T1000 (cell line): ENCODE measurements at regions not wholly inside any gene's neighbourhood (a gene's known extent, or its start where the extent isn't known, plus 50 kb on each side); places are given as distances from the start of the nearest gene placed in this dataset.
"Not testable (repeated sequence)": the region's sequence is repeated elsewhere in the genome, so short reads cannot be mapped to it uniquely, and the experiment has no call there.

Experiments
- DNase-seq: peaks from one replicate; lab custom pipeline; 2025; ENCODE audit warnings: mixed read lengths; lab: John Stamatoyannopoulos, UW

DNA sequence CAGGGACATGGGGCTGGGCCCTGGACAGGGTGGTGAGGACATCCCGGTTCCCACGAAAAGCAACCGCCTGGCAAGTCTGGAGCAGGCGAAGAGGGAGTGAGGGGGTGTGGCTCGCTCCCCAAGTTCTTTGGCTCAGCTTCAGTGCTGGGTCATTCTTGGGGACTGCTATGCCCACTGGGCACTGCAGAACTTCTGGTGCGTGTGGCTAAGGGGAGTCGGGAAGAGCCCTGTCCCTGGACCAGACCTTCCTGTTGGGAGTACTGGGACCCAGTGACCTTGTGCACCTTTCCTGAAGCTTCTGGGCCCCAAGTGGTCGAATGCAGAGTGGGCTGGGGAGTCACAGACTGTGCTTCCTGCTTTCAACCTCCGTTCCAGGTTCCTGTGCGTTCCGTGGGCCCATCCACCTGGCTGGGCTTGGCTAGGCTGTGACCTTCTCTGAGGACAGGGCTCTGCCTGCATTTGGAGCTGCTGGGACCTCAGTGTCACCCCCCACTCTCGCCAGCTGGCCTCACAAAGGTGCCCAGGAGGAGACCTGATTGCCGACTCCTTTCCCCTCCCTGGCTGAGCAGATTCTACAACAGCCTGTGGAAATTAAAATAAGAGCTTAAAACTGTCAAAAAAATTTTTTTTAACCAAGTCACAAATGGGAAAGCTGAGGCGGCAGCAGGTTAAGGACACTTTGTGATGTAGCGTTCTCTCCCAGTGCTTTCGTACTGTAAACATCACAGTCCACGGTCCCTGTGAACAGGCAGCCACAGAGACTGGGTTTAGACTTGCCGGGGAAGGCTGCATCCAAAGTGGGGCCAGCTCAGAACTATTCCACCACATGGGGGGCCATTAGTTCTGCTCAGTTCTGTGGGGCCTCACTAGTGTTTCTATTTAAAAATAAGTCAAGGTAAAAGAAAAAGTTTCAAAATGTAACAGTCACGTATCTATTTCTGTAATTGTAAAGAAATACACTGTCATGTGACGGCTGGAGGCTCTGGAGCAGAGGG, 63.8 kb upstream of the WNT7B start:
- no peak for DNase-seq

DNA sequence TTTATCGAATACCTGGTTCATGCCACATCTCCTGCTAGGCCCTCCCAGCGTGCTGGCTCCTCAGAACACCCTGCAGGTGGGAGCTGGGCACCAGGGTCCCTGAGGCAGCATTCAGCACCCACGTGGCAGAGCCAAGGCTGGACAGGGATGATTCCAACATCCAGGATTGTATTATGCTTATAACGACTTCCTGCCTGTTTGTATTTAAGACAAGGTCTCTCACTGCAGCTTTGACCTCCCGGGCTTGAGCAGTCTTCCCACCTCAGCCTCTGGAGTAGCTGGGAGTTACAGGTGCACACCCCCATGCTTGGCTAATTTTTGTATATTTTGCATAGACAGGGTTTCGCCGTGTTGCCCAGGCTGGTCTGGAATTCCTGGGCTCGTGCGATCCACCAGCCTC, 64.7 kb upstream of the WNT7B start:
- DNase-seq = no peak

DNA sequence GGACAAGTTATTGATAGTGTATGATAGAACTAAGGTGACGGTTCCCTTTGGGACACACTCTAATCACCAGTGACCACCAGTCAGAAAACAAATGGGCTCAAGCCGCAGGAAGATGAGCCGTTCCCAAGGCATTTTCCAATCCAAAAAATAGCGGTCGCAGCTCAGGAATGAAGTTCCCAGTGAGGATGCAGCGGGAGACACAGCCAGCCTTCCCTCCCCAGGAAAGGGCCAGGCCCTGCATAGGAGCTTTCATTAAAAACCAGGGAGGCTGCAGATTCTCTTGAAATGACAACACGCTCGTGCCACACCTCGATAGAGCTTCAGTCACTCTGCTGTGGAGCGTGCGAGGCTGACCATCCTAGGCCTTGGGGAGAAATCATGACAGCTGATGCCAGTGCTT, 65.8 kb upstream of the WNT7B start:
- no peak for DNase-seq

DNA sequence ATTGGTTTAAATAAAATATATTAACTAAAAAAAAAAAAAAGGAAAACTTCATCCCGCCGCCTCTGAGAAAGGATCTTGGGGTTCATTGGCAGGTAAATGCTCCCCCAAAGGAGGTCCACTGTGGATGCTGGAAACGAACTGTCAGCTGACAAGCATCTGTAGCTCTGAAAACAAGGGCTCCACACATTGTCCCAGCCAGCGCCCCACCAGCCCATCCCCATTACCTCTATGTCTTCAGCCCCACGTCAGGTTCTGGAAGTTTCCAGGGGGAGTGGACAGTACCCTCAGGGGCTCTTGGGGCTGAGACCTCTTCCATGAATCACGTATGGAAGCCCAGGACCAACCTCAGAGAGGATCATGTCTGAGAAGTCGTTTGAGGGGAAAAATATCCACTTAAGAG, 66.4 kb upstream of the WNT7B start:
- DNase-seq = no peak

DNA sequence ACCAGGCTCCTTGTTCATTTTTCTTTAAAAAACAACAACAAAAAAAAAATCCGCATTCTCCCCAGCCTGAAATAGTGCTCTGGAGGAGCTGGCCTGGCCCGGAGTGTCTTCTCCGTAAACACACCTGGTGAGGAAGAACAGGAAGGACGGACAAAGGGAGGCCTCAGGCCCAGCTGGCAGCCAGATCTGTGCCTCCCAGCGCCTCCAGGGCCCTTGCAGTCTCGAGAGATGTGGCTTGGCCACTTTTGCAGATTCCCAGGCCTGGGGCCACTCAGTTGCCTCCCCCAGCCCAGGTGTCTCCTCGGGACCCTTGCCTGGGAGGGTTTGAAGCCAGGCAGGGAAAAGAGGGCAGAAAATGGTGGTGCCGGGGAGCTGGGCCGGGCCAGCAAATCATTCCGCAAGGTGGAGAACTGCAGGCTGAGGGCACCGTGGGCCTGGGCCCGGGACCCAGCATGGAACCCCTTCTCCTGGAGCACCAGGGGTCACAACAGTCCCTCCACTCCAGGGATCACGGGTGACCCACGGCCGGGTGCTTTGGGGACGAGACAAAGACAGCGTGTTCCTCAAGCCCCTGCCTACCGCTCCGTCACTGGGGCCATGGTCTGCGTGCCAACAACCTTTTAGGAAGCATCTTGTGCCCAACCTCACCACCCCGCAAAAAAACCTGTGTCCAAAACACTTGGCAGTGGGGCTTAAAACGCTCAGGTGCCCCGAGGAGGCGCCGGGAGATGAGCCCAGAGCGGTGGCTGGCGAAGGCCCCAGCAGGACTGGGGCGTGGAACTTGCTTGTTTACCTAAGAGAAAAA, 67.1 kb upstream of the WNT7B start:
- no peak for DNase-seq

DNA sequence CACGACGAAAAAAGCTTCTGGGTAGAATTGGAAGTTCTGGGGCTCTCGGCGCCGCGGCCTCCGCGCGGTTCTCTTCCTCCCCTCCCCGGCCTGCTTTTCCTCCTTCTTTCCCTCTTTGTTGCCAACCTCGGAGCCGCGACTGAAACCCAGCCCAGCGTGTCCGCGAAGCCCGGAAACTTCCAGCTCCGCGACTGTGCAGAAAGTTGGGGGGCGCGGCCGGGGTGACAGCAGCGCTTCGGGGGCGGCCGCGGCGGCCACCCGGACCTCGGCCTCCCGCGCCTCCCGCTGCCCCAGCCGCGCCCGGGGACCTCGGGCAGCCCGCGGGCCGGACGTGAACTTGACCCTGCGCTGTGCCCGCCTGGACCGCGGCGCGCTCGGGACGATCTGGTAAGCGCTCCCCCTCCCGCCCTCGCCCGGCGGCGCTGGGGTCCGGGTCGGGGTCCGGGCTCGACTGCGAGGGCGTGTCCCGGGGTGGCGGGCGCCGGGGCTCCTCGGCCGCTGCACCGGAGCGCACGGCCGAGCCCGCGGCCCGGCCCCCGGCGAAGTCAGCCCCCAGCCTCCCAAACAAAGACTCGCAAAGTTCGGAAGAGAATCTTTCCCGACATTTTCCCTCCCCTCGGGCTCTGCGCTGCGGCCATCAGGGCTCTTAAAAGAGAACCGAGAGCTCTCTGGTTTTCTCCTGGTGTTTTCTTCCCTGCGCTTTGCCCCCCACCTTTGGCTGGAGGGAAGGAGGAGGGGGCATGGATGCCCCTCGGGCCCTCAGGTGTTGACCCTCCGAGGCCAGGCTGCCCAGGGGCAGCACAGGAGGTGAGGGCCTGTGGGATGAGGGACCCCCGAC, 67.9 kb upstream of the WNT7B start:
- DNase-seq = no peak

DNA sequence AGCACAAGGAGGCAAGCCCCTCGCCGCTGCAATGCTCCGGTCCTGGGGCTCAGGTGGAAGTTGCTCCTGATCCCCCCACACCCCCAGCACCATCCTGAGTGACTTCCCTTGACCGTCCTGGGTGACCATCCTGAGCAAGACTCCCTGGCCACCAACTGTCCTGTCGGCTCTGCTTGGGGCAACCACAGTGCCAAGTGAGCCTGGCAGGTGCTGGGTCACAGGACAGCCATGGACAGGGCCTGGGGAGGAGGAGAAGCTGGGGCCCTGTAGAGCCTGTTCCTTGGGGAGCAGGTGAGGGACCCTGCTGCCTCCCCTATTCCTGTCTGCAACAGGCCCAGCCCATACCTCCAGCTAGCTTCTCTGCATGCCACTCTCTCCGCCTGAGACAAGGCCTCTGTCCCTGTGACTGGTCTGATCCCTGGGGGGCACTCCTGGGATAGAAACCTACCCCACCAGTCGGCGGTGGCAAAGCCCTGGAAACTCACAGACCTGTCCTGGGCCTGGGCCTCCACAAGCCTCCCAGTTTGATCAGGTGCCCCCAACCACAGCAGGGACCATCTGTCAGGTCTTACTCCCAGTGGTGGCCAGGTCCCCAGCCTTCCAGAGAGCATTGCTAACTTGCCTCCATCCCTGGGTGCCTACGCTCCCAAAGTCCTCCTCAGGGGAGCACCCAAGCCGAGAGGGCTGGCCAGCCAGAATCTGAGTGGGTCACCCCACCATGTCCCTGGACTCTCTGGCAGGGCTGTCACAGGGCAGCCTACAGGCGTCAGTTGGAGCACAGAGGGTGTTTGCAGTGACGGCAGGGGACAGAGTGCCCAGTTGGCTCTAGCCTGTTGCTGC, 68.7 kb upstream of the WNT7B start:
- no peak for DNase-seq

DNA sequence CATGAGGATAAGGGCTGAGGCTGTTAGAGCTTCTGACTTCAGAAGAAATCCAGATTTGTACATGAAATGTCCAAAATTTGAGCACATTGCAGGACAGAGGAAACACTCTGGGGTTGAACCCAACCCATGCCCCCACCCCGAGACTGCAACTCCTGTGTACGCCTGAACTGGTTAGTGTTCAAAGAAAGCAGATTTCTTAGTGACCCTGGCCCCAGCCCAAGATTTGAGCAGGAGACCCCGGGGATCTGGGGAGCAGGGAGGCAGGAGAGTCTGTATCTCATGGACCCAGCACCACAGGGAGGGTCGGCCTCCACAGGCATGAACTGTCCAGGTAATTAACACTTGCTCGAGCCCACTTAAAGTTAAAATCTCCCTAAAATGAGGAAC, 69.3 kb upstream of the WNT7B start:
- DNase-seq = no peak

DNA sequence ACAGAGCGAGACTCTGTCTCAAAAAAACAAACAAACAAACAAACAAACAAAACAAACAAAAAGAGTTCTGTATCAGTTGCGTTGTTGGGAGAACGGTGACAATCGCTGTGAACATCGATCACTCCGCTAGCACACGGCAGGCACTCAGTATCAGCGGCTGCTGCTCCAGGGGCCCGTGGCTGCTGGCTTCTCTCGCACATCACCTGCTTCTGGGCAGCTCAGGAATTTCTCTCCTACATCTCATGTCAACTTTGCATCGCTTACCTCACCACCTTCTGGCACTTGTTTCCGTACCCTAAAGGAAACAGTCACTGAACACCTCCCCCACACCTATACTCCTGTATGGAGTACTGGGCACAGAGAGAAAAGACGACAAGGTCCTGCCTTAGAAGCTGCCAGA, 70.3 kb upstream of the WNT7B start:
- no peak for DNase-seq

DNA sequence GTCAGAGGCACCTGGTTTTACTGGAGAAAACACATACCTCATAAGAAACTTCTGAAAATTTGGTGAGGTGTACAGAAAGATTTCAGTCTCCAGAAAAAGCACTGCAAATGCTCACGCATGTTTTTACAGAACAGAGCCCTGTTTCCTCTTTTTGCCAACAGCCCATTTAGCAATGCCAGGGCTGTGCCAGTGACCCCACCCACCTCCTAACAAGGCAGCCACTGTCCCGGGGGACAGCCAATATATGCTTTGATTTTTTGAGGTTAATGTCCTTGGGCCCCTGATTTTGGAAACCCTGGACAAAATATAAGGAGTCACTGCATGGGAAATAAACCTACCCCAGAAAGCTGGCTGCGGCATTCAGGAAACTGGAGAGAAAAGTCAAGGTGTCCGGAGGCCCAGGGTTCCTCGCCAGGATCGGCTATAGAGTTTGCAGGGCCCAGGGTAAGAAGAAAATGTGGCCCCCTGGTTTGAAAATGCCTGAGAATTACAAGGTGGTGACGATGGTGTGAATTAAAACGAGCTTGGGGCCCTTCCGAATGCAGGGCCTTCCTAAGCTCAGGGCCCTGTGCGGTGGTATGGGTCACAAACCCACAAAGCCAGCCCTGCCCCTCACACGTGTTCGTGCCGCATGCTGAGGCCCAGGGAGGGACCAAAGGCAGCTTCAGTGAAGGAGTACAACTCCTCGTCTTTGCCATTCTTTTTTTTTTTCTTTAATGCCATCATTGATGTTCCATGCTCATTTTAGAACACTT, 71.1 kb upstream of the WNT7B start:
- no peak for DNase-seq

DNA sequence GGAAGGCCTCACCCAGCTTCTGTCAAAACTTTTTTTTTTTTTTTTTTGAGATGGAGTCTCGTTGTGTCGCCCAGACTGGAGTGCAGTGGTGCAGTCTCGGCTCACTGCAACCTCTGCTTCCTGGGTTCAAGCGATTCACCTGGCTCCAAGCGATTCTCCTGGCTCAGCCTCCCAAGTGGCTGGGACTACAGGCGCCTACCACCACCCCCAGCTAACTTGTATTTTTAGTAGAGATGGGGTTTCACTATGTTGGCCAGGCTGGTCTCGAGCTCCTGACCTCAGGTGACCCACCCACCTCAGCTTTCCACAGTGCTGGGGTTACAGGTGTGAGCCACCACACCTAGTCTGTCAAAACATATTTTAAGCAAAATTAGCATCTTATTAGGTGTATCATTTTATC, 71.7 kb upstream of the WNT7B start:
- not testable (repeated sequence) for DNase-seq

DNA sequence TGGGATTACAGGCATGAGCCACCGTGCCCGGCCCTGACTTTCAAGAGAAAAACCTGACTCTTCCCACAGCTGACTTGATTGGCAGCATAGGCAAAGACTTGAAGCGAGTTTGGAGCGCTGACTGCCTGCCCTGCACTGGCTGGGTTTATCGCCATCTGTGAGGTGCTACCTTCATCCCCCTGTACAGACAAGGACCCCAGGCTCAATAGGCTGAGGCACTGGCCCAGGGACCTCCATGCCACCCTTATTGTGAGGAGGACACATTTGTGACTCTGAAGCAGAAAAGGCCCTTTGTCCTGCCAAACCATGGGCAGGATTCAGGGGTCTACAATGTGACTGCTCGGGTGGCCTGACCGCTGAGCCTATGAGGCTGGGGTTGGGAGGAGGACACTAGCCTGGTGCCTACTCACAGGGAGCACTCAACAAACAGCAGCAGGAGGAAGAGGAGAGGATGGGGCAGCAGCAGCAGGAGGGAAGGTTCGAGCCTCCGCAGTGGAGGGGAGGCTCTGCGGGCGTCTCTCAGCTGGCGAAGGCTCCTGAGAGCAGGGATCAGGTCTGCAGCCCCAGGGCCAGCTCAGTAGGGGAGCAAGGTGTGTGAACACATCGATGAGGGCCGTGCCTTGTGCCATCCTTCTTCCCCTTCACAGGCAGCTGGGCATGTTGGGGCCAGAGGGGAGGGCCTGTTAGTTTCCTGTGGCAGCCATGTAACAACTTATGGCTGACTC, 72.9 kb upstream of the WNT7B start:
- DNase-seq = no peak

DNA sequence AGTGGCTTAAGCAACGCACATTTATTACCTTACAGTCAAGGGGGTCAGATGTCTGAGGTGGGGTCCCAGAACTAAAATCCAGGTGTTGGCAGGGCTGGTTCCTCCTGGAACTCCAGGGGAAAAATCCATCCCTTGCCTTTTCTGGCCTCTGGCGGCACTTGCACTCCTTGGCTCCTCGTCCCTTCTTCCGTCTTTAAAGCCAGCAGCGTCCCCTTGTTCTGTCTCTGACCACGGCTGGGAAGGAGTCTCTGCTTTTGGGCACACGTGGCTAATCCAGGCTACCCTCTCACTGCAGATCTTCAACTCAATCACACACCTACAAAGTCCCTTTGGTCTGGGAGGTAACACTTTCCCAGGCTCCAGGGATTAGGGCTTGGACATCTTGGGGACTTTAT, 73.5 kb upstream of the WNT7B start:
- DNase-seq = no peak

DNA sequence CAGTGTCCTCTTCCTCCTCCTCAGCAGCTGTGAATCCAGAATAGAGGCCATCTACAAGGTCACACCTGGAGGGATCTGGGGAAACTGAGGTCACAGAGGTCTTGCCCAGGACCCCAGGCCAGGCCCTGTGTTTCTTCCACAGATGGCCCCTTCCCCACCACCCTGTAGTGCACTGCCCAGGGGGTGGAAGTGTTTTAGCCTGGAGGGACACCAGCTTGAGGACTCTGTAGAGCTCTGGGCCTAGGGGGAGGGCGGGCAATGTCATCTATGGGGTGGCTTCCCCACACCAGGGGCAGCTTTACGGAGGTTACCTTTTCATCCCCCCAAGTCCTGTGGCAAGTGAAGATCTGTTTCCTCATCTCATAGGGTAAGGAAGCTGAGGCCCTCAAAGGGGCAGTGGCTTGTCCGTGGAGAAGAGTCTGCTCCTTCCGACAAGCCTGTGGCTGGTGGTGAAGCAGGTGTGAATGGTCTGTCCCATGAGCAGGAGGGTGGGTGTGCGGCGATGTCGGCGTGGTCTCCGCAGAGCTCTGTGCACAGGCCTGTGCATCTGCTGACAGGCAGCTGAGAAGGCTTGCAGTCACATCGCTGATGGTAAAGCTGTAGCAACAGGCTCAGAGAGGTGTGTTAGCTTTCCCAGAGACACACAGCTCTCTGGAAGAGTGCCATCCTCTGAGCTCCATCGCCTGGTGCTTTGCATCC, 74.1 kb upstream of the WNT7B start:
- DNase-seq = no peak

DNA sequence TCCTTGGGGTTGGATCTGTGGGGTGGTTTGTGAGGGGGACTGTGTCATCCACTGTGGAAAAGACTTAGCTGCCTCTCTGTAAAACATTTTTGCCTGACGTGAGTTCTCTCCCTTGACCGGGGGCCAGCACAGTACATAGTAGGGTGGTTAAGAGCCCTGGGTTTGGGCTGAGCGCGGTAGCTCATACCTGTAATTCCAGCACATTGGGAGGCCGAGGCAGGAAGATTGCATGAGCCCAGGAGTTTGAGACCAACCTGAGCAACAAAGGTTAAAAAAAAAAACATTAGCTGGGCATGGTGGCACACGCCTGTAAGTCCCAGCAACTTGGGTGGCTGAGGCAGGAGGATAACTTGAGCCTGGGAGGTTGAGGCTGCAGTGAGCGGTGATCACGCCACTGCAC, 74.7 kb upstream of the WNT7B start:
- no peak for DNase-seq

DNA sequence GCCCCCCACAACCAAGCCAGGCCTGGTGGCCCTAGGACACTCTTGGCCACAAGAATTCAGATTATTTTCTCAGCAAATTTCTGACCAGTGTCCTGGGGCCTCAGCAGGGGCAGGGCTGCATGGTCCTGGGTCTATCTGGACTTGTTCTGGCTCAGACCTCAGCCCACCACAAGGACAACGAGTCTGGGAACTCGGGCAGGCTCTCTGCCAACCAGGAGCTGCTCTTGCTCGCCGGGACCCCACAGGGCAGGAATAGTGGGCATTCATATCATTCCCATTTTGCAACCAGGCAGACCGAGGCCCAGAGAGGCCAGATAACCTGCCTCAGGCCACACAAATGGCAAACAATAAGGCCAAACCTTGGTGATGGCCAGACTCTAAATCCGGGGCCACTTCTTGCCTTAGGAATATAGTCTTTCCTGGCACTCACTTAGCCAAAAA, 75.4 kb upstream of the WNT7B start:
- no peak for DNase-seq

DNA sequence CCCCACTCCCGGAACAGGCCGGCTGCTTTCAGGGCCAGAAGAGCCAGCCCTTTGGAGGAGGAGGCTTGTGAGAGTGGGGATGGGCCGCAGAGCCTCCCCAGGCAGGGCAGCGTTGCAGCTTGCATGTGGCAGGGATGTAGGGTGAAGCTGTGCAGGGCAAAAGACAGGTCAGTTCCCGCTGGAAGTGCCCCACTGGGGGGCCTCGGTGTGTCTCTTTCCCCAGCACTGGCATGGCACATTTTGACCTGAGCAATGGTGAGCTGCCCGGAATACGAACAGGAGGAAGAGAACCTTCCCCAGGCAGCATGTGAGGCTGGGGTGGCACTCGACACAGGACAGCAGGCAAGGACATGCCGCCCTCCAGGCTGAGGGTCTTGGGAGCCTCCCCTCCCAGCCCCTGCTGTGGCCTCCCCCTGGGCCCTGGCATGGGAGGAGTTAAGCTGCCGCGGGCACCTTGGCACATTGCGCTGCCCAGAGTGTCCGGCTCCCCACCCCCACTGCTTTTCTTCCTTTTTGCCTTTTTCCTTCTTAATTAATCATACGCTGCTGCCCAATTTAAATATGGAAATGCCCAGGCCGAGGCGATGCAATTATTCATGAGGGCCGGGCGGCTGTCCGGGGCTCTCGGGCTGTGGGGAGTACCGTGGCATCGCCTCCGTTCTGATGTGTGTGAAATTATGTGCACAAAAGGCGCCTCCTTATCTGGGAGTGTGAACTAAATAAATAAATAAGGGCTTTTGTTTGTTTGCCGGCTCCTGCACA, 76.0 kb upstream of the WNT7B start:
- DNase-seq = no peak

DNA sequence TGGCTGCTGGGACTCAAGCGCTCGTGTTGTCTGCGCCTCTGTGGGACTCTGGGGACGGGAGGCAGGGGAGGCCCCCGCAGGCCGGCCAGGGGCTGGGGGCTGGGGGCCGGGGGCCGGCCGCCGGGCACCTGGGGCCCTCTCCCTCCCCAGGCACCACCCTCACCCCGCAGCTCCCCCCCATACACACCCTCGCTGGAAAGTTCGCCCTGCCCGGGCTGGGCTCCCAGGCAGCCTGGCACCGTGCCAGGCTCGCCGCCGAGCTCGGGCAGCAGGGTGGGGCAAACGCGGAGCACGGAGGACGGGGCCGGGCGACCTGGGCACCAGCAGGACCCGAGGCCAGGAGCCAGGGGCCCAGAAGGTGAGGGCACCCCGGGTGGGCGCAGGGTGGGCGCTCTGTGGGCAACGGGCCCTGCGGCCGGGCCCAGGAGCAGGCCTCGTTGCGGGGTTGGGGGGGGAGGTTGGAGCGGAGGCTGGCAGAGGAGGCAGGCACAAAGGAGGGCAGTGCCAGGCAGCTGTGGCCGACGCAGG, 76.7 kb upstream of the WNT7B start:
- DNase-seq = peak; percentile 42
